IMR-90 (cell line): ENCODE measurements at regions not wholly inside any gene's neighbourhood (a gene's known extent, or its start where the extent isn't known, plus 50 kb on each side); places are given as distances from the start of the nearest gene placed in this dataset.

ENCODE experiments used
- ATAC-seq: fragments of 200-7000 bp; cut with Tn5 transposase; 2 replicates; pipeline ENCODE4 v1.9.1; 2020; ENCODE audit warnings: low read depth, mild to moderate bottlenecking, moderate library complexity
- BruUV-seq: library from RNA; stranded (reverse); fragments of 400-500 nt; replicated peaks from 2 replicates; lab custom pipeline; 2021; lab: Mats Ljungman, UMichigan
- CTCF ChIA-PET: fragments of 300-600 bp; formaldehyde crosslinking; extraction: SDS; loops from one replicate; lab custom pipeline; 2021; ENCODE audit warnings: antibody characterized with exemption; lab: Yijun Ruan, JAX
- POLR2A ChIA-PET: fragments of 300-600 bp; sonication (Branson Sonifier 250); formaldehyde crosslinking; loops from one replicate; lab custom pipeline; 2022; ENCODE audit warnings: antibody characterized with exemption; ENCODE audit not compliant: unreplicated experiment; lab: Charles Lee
- DNase-seq: peaks from one replicate; pipeline ENCODE4 v3.0.0; 2013
- H2AFZ ChIP-seq: replicated peaks from 2 replicates; pipeline ENCODE3; 2013; ENCODE audit warnings: low read length, mild to moderate bottlenecking; ENCODE audit not compliant: poor library complexity
- H2AK5ac ChIP-seq: 2 replicates; pipeline ENCODE4 v1.6.1; 2013; ENCODE audit warnings: low read depth, low read length, inconsistent platforms
- H2AK9ac ChIP-seq: replicated peaks from 2 replicates; pipeline ENCODE3; 2013; ENCODE audit warnings: mild to moderate bottlenecking, low read depth, low read length, moderate library complexity; ENCODE audit not compliant: poor library complexity
- H2BK120ac ChIP-seq: 2 replicates; pipeline ENCODE4 v1.6.1; 2013; ENCODE audit warnings: low read depth, low read length, inconsistent platforms
- H2BK15ac ChIP-seq: 3 replicates; pipeline ENCODE4 v1.6.1; 2013; ENCODE audit warnings: low read depth, low read length, inconsistent platforms
- H2BK20ac ChIP-seq: 2 replicates; pipeline ENCODE4 v1.6.1; 2013; ENCODE audit warnings: low read depth, mild to moderate bottlenecking, inconsistent platforms, low read length, moderate library complexity
- H2BK5ac ChIP-seq: 2 replicates; pipeline ENCODE4 v1.6.1; 2013; ENCODE audit warnings: mild to moderate bottlenecking, low read depth, low read length, inconsistent platforms; ENCODE audit not compliant: poor library complexity, severe bottlenecking
- H3K14ac ChIP-seq: replicated peaks from 2 replicates; pipeline ENCODE4 v1.6.1; 2013; ENCODE audit warnings: low read depth, low read length, inconsistent platforms
- H3K18ac ChIP-seq: 2 replicates; pipeline ENCODE4 v1.6.1; 2013; ENCODE audit warnings: low read depth, low read length, control low read depth
- H3K23ac ChIP-seq: 2 replicates; pipeline ENCODE4 v1.6.1; 2013; ENCODE audit warnings: low read depth, low read length, inconsistent platforms
- H3K27ac ChIP-seq: 2 replicates; pipeline ENCODE4 v1.5.1; 2013; ENCODE audit warnings: mild to moderate bottlenecking, control low read depth, low read length; ENCODE audit not compliant: insufficient read depth
- H3K27me3 ChIP-seq: 2 replicates; pipeline ENCODE4 v1.6.1; 2013; ENCODE audit warnings: low read length; ENCODE audit not compliant: control insufficient read depth, insufficient read depth
- H3K36me3 ChIP-seq: 2 replicates; pipeline ENCODE4 v1.6.1; 2013; ENCODE audit warnings: low read length, mixed read lengths; ENCODE audit not compliant: control insufficient read depth, insufficient read depth
- H3K4ac ChIP-seq: 2 replicates; pipeline ENCODE4 v1.6.1; 2013; ENCODE audit warnings: low read depth, low read length, inconsistent platforms
- H3K4me1 ChIP-seq: 2 replicates; pipeline ENCODE4 v1.6.1; 2013; ENCODE audit warnings: low read length, mixed read lengths; ENCODE audit not compliant: control insufficient read depth, insufficient read depth
- H3K4me2 ChIP-seq: 2 replicates; pipeline ENCODE4 v1.6.1; 2013; ENCODE audit warnings: low read depth, mild to moderate bottlenecking, control low read depth, low read length, moderate library complexity
- H3K4me3 ChIP-seq: 2 replicates; pipeline ENCODE4 v1.5.1; 2013; ENCODE audit warnings: low read depth, mild to moderate bottlenecking, control low read depth, low read length, moderate library complexity; ENCODE audit not compliant: insufficient read depth
- H3K56ac ChIP-seq: 2 replicates; pipeline ENCODE4 v1.6.1; 2013; ENCODE audit warnings: low read length, inconsistent platforms; ENCODE audit not compliant: insufficient read depth; ENCODE audit errors: extremely low read depth
- H3K79me1 ChIP-seq, 2 experiments: 2 replicates each; pipeline ENCODE4 v1.6.1; 2013; ENCODE audit warnings: low read length in 2 of 2, inconsistent platforms in 1 of 2, low read depth in 1 of 2
- H3K9ac ChIP-seq: 2 replicates; pipeline ENCODE4 v1.6.1; 2013; ENCODE audit warnings: low read depth, low read length, control low read depth
- H3K9me1 ChIP-seq: 2 replicates; pipeline ENCODE4 v1.6.1; 2013; ENCODE audit warnings: low read length, inconsistent platforms; ENCODE audit not compliant: insufficient read depth
- H3K9me3 ChIP-seq: 2 replicates; pipeline ENCODE4 v1.6.1; 2013; ENCODE audit warnings: low read length; ENCODE audit not compliant: control insufficient read depth, insufficient read depth
- H4K20me1 ChIP-seq: 2 replicates; pipeline ENCODE4 v1.6.1; 2013; ENCODE audit warnings: low read length, inconsistent platforms; ENCODE audit not compliant: insufficient read depth
- H4K5ac ChIP-seq: 2 replicates; pipeline ENCODE4 v1.6.1; 2013; ENCODE audit warnings: mild to moderate bottlenecking, low read depth, low read length, control low read depth
- H4K8ac ChIP-seq, 2 experiments: 2 replicates each; pipeline ENCODE4 v1.6.1; 2013; ENCODE audit warnings: low read depth in 2 of 2, low read length in 2 of 2, control low read depth in 1 of 2, inconsistent platforms in 1 of 2
- H4K91ac ChIP-seq: 2 replicates; pipeline ENCODE4 v1.6.1; 2013; ENCODE audit warnings: low read depth, low read length, inconsistent platforms; ENCODE audit not compliant: insufficient read depth
- CEBPB ChIP-seq: IDR thresholded peaks from 2 replicates; pipeline ENCODE4 v1.6.1; 2012; ENCODE audit warnings: low read depth, low read length, improper control_type of control experiment
- ELK1 ChIP-seq: fragments of 150-350 bp; IDR thresholded peaks from 2 replicates; pipeline ENCODE4 v1.6.1; 2016; ENCODE audit warnings: low read depth, mild to moderate bottlenecking, low read length, moderate library complexity, borderline replicate concordance
- FOS ChIP-seq: fragments of 150-350 bp; IDR thresholded peaks from 2 replicates; pipeline ENCODE4 v1.6.1; 2016; ENCODE audit warnings: low read depth, low read length
- MAFK ChIP-seq: IDR thresholded peaks from 2 replicates; pipeline ENCODE4 v1.6.1; 2012; ENCODE audit warnings: low read depth, low read length, improper control_type of control experiment
- MXI1 ChIP-seq: IDR thresholded peaks from 2 replicates; pipeline ENCODE4 v1.6.1; 2012; ENCODE audit warnings: low read depth, mild to moderate bottlenecking, low read length, moderate library complexity, borderline replicate concordance
- POLR2A ChIP-seq: IDR thresholded peaks from 2 replicates; pipeline ENCODE4 v1.6.1; 2012; ENCODE audit warnings: mild to moderate bottlenecking, low read depth, low read length
- RAD21 ChIP-seq: IDR thresholded peaks from 2 replicates; pipeline ENCODE4 v1.6.1; 2012; ENCODE audit warnings: low read length, improper control_type of control experiment
- RCOR1 ChIP-seq: IDR thresholded peaks from 2 replicates; pipeline ENCODE4 v1.6.1; 2012; ENCODE audit warnings: mild to moderate bottlenecking, low read length, improper control_type of control experiment; ENCODE audit not compliant: insufficient replicate concordance
- RFX5 ChIP-seq: IDR thresholded peaks from 2 replicates; pipeline ENCODE4 v1.8.0; 2012; ENCODE audit warnings: low read depth, mild to moderate bottlenecking, low read length, moderate library complexity
- SMC3 ChIP-seq: fragments of 150-350 bp; IDR thresholded peaks from 2 replicates; pipeline ENCODE4 v1.6.1; 2016; ENCODE audit warnings: low read depth, mild to moderate bottlenecking, antibody characterized with exemption, low read length, moderate library complexity
- USF2 ChIP-seq: fragments of 150-350 bp; IDR thresholded peaks from 2 replicates; pipeline ENCODE4 v1.6.1; 2017; ENCODE audit warnings: mild to moderate bottlenecking, antibody characterized with exemption, low read length, low read depth
- WGBS, 2 experiments: methylation state at CpG; one replicate each; pipeline versions ENCODE4 v1.1.5 to v1.1.7; 2013; ENCODE audit warnings: missing lambda C conversion rate in 2 of 2; ENCODE audit not compliant: insufficient read length in 1 of 2; ENCODE audit errors: extremely low coverage in 2 of 2; 5-methylcytosine and 5-hydroxymethylcytosine counted together
- dilution Hi-C: fragments of 300-500 bp; cut with HindIII; formaldehyde crosslinking; loops from one replicate; pipeline ENCODE4 v1.14.3; 2018; ENCODE audit warnings: low sequenced_read_pairs; ENCODE audit not compliant: unreplicated experiment
- in situ Hi-C: fragments of 300-500 bp; cut with MboI; formaldehyde crosslinking; loops from 3 replicates; pipeline ENCODE4 v1.14.3; 2019; ENCODE audit warnings: low sequenced_read_pairs, inconsistent platforms, mixed read lengths
- intact Hi-C: fragments of 100-400 bp; cut with micrococcal nuclease; formaldehyde crosslinking; loops from 2 replicates; pipeline ENCODE4 v1.10.0; 2022
- TF ChIP-seq, protein P1 (sequence below): conservative IDR thresholded peaks from 2 replicates; pipeline ENCODE4 v1.5.1; 2012; ENCODE audit warnings: mild to moderate bottlenecking, low read depth, low read length, improper control_type of control experiment

GRCh38 chr1:115906627-115907026 is 65.7 kb upstream of the NHLH2 start:
- intact Hi-C loops: no loop called here
- Histone ChIP-seq H2BK15ac (no peak overlapping the region), H3K36me3 (no peaks in the 10 kb centered on the region), H2AK5ac (no peak overlapping the region), H2BK5ac (no peak overlapping the region), H4K20me1 (no peaks in the 10 kb centered on the region), H4K5ac (no peak overlapping the region), H2AK9ac (no peak overlapping the region), H3K9ac (no peak overlapping the region), H3K9me1 (no peaks in the 10 kb centered on the region), H2BK20ac (no peak overlapping the region), H3K27ac (no peak overlapping the region), H3K4me2 (no peak overlapping the region), H2BK120ac (no peak overlapping the region), H3K4me1 (no peaks in the 10 kb centered on the region), H4K8ac (no peak overlapping the region), H3K56ac (no peak overlapping the region), H4K91ac (no peak overlapping the region), H3K14ac (no peak overlapping the region), H3K27me3 (no peaks in the 10 kb centered on the region), H3K79me1 (no peaks in the 10 kb centered on the region), H3K9me3 (no peaks in the 10 kb centered on the region), H3K18ac (no peak overlapping the region), H3K4me3 (no peak overlapping the region), H3K23ac (no peak overlapping the region), H2AFZ (no peak overlapping the region), H3K4ac (no peak overlapping the region)
- no TSS peak for BruUV-seq
- no peak for TF ChIP-seq FOS
- TF ChIP-seq RCOR1: no peak
- TF ChIP-seq MAFK: no peak
- no peak for TF ChIP-seq USF2
- no peak for TF ChIP-seq CEBPB
- TF ChIP-seq ELK1: no peak
- no peak for TF ChIP-seq RAD21
- no peak for TF ChIP-seq POLR2A
- no peak for TF ChIP-seq MXI1
- TF ChIP-seq RFX5: no peak
- TF ChIP-seq, protein P1, sequence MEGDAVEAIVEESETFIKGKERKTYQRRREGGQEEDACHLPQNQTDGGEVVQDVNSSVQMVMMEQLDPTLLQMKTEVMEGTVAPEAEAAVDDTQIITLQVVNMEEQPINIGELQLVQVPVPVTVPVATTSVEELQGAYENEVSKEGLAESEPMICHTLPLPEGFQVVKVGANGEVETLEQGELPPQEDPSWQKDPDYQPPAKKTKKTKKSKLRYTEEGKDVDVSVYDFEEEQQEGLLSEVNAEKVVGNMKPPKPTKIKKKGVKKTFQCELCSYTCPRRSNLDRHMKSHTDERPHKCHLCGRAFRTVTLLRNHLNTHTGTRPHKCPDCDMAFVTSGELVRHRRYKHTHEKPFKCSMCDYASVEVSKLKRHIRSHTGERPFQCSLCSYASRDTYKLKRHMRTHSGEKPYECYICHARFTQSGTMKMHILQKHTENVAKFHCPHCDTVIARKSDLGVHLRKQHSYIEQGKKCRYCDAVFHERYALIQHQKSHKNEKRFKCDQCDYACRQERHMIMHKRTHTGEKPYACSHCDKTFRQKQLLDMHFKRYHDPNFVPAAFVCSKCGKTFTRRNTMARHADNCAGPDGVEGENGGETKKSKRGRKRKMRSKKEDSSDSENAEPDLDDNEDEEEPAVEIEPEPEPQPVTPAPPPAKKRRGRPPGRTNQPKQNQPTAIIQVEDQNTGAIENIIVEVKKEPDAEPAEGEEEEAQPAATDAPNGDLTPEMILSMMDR: no peak
- no peak for TF ChIP-seq SMC3
- POLR2A ChIA-PET: no interaction called here
- in situ Hi-C loops: no loop called here
- CTCF ChIA-PET: no interaction called here
- no CpG with 5 or more reads among the region's 1 CpG for WGBS, 2 experiments
- ATAC-seq (no peak), DNase-seq (no peak)
- dilution Hi-C loops: no loop called here
